Small intestine (tissue), 7 donors: ENCODE measurements at regions not wholly inside any gene's neighbourhood (a gene's known extent, or its start where the extent isn't known, plus 50 kb on each side); places are given as distances from the start of the nearest gene placed in this dataset.

ENCODE experiments used
- DNase-seq, 2 donors: peaks; one replicate each; pipeline versions ENCODE4 v3.0.0 to v3.0.0-alpha.2; 2013
- FAIRE-seq: peaks from 2 replicates; lab custom pipeline; 2012; peaks lifted over from hg19 to GRCh38; lab: Jason Lieb, UNC
- H3K27ac ChIP-seq, 3 donors: one replicate each; pipeline ENCODE4 v1.5.1; 2013; ENCODE audit warnings: low read length in 2 of 3, mild to moderate bottlenecking in 2 of 3, control low read depth in 1 of 3, inconsistent platforms in 1 of 3, low read depth in 1 of 3, moderate library complexity in 1 of 3
- H3K27me3 ChIP-seq, 3 donors: one replicate each; pipeline ENCODE4 v1.6.1; 2013; ENCODE audit warnings: low read length in 3 of 3, inconsistent platforms in 1 of 3; ENCODE audit not compliant: control insufficient read depth in 3 of 3, insufficient read depth in 3 of 3
- H3K36me3 ChIP-seq, 3 donors: one replicate each; pipeline ENCODE4 v1.6.1; 2013; ENCODE audit warnings: low read length in 3 of 3, inconsistent platforms in 1 of 3, low read depth in 1 of 3, mild to moderate bottlenecking in 1 of 3, moderate library complexity in 1 of 3; ENCODE audit not compliant: control insufficient read depth in 3 of 3, insufficient read depth in 2 of 3
- H3K4me1 ChIP-seq, 3 donors: one replicate each; pipeline ENCODE4 v1.6.1; 2013; ENCODE audit warnings: low read length in 2 of 3, inconsistent platforms in 1 of 3, low read depth in 1 of 3, mild to moderate bottlenecking in 1 of 3, moderate library complexity in 1 of 3; ENCODE audit not compliant: control insufficient read depth in 3 of 3, insufficient read depth in 2 of 3
- H3K4me3 ChIP-seq, 3 donors: one replicate each; pipeline ENCODE4 v1.5.1; 2013; ENCODE audit warnings: low read length in 3 of 3, control low read depth in 1 of 3, inconsistent platforms in 1 of 3, low read depth in 1 of 3, mild to moderate bottlenecking in 1 of 3, moderate library complexity in 1 of 3
- H3K9me3 ChIP-seq, 2 donors: one replicate each; pipeline ENCODE4 v1.6.1; 2013; ENCODE audit warnings: low read depth in 1 of 2, low read length in 1 of 2; ENCODE audit not compliant: control insufficient read depth in 2 of 2, insufficient read depth in 1 of 2
- WGBS, 3 donors: extraction: QIAGEN DNeasy Blood & Tissue Kit; methylation state at CpG; one replicate each; pipeline ENCODE4 v1.1.7; 2013; 5-methylcytosine and 5-hydroxymethylcytosine counted together
- donor health status: healthy with polysubstance abuse.
- donor health status: control.
- donor health status: control.
- donor health status: Bipolar disorder and iron deficiency.
- donor health status: healthy.

DNA sequence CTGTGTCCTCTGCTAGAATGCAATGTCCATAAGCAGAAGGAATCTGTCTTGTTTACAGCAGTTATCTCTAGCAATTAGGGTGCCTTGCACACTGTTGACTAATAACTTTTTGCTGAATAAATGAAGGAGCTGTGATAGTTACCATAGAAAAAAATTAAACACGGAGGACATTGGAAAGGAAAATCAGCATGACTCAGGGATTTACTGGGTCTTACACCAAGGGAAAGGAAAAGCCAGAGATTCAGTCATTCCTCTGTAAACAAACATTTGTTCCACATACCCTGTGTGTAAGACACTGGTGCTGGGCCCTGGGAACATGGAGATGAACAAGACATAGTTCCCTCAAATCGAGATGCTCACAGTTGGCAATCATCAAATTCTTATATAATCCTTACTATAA is 183.3 kb downstream of the PTGER3 start:
- H3K4me3 ChIP-seq, result no peak overlapping the region
- 49 to 63% (median 53%) methylated on average over 2 of the region's 2 CpGs for WGBS, 3 donors
- FAIRE-seq, result no peak

DNA sequence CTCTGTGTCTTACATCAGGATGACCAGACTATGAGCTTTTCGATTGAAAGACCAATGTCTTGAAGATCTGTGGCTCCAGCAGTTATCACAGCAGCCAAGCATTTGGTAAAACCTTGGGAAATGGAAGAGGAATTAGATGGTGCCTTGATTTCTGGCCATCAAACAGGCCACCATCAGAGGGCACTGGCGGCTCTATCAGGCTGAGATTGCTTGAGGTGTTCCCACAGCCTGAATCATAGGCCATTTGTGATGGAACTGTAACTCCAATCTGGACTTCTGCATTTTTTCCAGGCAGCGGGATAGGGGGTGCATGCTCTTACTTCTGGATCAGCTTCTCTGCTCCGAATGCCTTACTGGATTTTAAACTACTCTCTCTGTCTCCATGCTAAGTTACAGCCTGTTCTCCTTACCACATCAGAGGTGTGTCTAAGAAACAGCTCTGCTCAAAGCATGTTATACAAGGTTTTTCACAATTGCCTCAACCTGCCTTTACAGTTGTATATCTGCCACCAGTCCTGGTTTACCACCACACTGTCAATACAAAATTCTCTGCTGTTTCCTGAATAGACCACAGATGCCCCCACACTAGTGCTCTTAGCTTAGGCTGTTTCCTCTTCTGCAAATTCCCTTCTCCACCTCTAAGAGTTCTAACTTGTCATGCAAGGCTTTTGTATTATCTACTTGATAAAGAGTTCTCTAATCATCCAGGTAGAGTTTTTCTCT is 180.9 kb downstream of the PTGER3 start:
- Histone ChIP-seq H3K27me3 (no peaks in the 10 kb centered on the region), H3K9me3 (no peaks in the 10 kb centered on the region), H3K27ac (no peak overlapping the region), H3K4me3 (no peak overlapping the region), H3K4me1 (no peaks in the 10 kb centered on the region), H3K36me3 (no peaks in the 10 kb centered on the region)
- FAIRE-seq (no peak), DNase-seq (no peak)
- 65 to 75% (median 70%) methylated on average over 4 of the region's 4 CpGs for WGBS, 3 donors

More for the DNA sequence above, 183.3 kb downstream of the PTGER3 start:
- Histone ChIP-seq H3K4me1 (no peaks in the 10 kb centered on the region), H3K27me3 (no peaks in the 10 kb centered on the region), H3K36me3 (no peaks in the 10 kb centered on the region), H3K9me3 (no peaks in the 10 kb centered on the region), H3K27ac (no peak overlapping the region)
- DNase-seq, result no peak

DNA sequence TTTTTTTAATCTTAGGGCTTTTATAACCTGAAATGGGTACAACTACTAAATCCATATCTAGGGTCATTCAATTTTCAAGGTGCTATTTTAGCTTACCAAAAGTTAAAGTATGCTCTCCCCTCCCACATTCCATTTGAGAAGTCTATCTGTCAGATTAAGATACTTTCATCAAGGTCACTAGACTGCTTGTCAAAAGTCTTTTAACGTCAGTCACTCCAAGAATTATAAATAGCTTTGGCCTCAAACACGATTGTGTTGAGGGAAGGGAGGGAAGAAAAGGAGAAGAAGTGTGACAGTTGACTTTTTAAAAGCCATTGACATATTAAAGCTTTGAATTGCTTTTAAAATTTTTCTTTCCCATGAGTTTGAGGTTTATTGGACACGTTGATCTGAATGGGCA is 175.8 kb downstream of the PTGER3 start:
- no peak for DNase-seq
- Histone ChIP-seq H3K36me3 (no peaks in the 10 kb centered on the region), H3K4me1 (no peaks in the 10 kb centered on the region), H3K4me3 (no peak overlapping the region), H3K27ac (no peak overlapping the region), H3K9me3 (no peaks in the 10 kb centered on the region), H3K27me3 (no peaks in the 10 kb centered on the region)
- 57 to 61% (median 57%) methylated on average over 3 of the region's 3 CpGs for WGBS, 3 donors
- no peak for FAIRE-seq

DNA sequence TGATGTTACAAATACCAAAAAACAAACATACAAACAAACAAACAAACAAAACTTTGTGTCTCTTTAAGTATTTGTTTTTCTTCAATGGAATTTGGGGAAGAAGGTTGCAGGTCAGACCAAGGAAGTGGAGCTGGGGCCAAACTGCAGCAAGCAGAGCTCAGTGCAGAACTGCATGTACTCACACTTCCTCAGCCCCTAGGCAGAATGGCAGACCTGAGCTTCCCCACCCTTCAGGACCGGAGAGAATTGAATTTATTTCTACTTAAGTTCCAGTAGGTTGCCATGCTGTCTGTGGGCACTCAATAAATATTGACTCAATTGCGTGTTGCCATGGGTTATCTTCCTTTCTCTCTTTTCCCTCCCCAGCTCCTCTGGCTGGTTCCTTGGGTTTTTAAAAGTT is 173.6 kb downstream of the PTGER3 start:
- FAIRE-seq (no peak), DNase-seq (no peak)
- Histone ChIP-seq H3K36me3 (no peaks in the 10 kb centered on the region), H3K4me3 (no peak overlapping the region), H3K27me3 (no peaks in the 10 kb centered on the region), H3K27ac (no peak overlapping the region), H3K4me1 (no peaks in the 10 kb centered on the region), H3K9me3 (no peaks in the 10 kb centered on the region)
- 14 to 60% (median 27%) methylated on average over 2 of the region's 2 CpGs for WGBS, 3 donors

DNA sequence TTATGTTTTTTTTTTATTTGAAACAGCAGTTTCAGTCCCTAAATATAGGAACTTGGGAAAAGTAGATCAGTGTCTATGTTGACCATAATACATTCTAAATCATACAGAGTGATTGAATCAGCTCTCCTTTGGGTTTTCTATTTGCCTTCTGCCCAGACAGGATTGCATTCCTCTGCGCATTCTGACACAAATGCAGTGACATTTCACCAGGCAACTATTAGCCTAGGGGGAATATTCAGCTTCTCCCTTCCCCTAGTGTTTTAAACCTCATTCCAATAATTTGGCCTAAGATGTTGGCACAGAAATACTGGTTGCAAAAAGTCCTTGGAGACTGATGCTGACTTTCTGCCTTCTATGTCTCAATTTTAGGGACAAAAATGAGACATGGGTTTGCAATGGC is 172.8 kb downstream of the PTGER3 start:
- no peak for FAIRE-seq
- Histone ChIP-seq H3K4me3 (no peak overlapping the region), H3K27me3 (no peaks in the 10 kb centered on the region), H3K27ac (no peak overlapping the region), H3K9me3 (no peaks in the 10 kb centered on the region), H3K36me3 (no peaks in the 10 kb centered on the region), H3K4me1 (no peaks in the 10 kb centered on the region)
- WGBS, 3 donors, result 80 to 96% (median 81%) methylated on average over 1 of the region's 1 CpG
- no peak for DNase-seq

DNA sequence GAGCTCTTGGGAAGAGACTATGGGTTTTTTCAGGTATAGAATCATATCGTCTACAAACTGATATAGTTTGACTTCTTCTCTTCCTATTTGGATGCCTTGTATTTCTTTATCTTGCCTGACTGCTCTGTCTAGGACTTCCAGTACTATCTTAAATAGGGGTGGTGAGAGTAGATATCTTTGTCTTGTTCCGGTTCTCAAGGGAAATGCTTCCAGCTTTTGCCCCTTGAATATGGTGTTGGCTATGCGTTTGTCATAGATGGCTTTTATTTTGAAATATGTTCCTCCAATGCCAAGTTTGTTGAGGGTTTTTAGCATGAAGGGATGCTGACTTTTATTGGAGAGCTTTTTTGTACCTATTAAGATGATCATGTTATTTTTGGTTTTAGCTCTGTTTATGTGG is 170.3 kb downstream of the PTGER3 start:
- Histone ChIP-seq H3K4me3 (no peak overlapping the region), H3K36me3 (no peaks in the 10 kb centered on the region), H3K27ac (no peak overlapping the region), H3K4me1 (no peaks in the 10 kb centered on the region), H3K9me3 (peaks cover 0 to 8% of the 10 kb centered on the region in 2 donors), H3K27me3 (no peaks in the 10 kb centered on the region)
- WGBS, 3 donors, result 88 to 91% (median 88%) methylated on average over 3 of the region's 3 CpGs
- FAIRE-seq, result no peak
- no peak for DNase-seq

DNA sequence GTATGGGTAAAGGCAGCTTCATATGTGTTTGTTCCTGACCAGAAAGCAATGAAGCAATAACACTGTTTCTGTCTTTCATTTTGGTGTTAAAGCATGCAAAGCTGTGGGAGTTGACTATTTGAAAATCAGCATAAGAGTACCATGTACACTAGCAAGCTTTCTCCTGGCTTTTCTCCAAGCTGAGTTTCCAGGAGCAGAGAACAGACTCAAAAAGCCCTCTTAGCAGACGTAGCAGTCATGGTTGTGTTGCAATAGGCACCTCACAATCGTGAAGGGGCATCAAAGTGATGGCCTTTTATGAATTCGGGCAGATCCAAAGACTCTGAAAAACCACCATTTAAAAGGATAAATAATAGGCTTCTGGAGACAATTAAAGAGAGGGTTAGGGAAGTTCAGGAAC is 159.7 kb downstream of the PTGER3 start:
- no peak for DNase-seq
- 48% methylated on average over 3 of the region's 3 CpGs for WGBS, 3 donors

DNA sequence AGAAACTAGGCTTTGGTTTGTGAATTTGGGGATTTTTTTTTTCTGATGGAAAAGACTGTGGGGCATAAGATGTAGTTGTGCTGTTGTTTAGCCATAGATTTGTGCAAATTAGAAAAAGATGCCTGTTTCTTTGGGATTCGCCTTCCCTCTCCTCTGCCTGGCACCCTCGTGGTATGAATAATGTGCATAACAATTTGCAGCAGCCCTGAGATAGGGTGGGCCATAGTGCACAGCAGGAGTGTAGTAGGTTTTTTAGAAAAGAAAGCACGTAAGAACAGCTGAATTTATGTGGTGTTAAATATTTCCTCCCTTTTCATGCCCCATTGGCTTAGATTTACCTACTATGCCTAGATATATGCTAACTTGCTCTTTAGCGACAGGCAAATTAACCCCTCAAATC is 158.9 kb downstream of the PTGER3 start:
- 74 to 84% (median 79%) methylated on average over 4 of the region's 4 CpGs for WGBS, 3 donors
- no peaks in the 10 kb centered on the region for H3K27me3 ChIP-seq
- no peak for FAIRE-seq

More for the DNA sequence above, 159.7 kb downstream of the PTGER3 start:
- no peaks in the 10 kb centered on the region for H3K27me3 ChIP-seq
- no peak overlapping the region for H3K4me3 ChIP-seq
- no peak overlapping the region for H3K27ac ChIP-seq
- no peaks in the 10 kb centered on the region for H3K36me3 ChIP-seq
- H3K9me3 ChIP-seq, result no peaks in the 10 kb centered on the region
- FAIRE-seq, result no peak
- no peaks in the 10 kb centered on the region for H3K4me1 ChIP-seq

DNA sequence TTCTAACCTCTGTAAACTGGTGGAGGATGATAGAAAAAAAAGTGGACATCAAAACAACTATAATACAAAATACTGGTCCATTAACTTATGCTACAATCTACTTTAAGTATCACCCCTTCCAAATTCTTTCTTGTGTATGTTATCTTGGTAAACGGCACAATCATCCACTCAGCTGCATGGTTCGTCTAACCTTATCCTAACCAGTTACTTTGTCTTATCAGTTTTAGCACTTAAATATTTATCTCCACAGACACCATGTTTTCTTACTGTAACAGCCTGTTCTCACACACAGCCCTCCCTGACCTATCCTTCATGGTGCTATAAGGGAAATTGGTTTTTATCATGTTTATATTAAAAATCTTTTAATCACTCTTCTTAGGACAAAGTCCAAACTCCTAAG is 157.2 kb downstream of the PTGER3 start:
- H3K27ac ChIP-seq, result no peak overlapping the region
- WGBS, 3 donors, result 15 to 57% (median 23%) methylated on average over 2 of the region's 2 CpGs
- no peak for FAIRE-seq

More for the DNA sequence above, 158.9 kb downstream of the PTGER3 start:
- Histone ChIP-seq H3K4me1 (no peaks in the 10 kb centered on the region), H3K9me3 (no peaks in the 10 kb centered on the region), H3K36me3 (no peaks in the 10 kb centered on the region), H3K4me3 (no peak overlapping the region), H3K27ac (no peak overlapping the region)
- DNase-seq, result no peak

More for the DNA sequence above, 157.2 kb downstream of the PTGER3 start:
- H3K9me3 ChIP-seq, result no peaks in the 10 kb centered on the region
- no peaks in the 10 kb centered on the region for H3K4me1 ChIP-seq
- H3K27me3 ChIP-seq, result no peaks in the 10 kb centered on the region
- no peaks in the 10 kb centered on the region for H3K36me3 ChIP-seq
- no peak for DNase-seq
- H3K4me3 ChIP-seq, result no peak overlapping the region
